Activated CD4-positive, alpha-beta T cell treated with anti-CD3 and anti-CD28 coated beads, Interleukin-2, amount 50 U/mL, for 48 hours (primary cell): ENCODE measurements at regions not wholly inside any gene's neighbourhood (a gene's known extent, or its start where the extent isn't known, plus 50 kb on each side); places are given as distances from the start of the nearest gene placed in this dataset.
"Not testable (repeated sequence)": the region's sequence is repeated elsewhere in the genome, so short reads cannot be mapped to it uniquely, and the experiment has no call there.

Experiments used
- DNase-seq, 2 experiments: peaks; one replicate each; pipeline ENCODE4 v3.0.0-alpha.2; 2020

DNA sequence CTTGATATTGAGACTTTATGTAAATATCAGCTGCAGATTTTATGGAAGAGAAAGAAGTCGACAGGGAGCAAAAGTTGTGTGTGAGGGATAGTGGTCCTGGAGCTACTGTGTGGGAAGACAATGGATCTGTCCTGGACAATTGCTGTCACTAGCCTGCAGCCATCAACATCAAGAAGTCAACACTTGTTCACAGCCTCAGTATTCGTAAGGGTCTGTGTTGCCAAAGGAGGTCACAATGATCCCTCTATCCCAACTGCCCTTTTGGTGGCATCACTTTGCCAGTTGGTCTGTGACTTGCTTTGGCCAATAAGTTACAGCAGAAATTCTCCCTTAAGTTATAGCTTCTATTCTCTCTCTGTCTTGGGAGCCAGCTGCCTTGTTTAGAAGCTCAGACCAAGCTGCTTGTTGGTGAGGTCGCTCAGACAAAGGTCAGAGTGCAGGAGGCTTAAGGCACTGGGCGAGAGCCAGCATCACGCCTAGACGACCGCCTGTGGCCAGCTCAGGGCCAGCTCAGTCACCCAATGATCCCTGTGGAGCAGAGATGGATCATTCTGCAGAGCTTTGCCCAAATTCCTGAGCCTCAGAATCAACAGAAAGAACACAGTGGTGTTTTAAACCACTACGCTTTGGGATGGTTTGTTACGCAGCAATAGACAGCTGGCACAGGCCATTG, 134.9 kb downstream of the RHOU start:
- no peak for DNase-seq

GRCh38 chr1:228871314-228872061, 136.2 kb downstream of the RHOU start:
- no peak for DNase-seq

DNA sequence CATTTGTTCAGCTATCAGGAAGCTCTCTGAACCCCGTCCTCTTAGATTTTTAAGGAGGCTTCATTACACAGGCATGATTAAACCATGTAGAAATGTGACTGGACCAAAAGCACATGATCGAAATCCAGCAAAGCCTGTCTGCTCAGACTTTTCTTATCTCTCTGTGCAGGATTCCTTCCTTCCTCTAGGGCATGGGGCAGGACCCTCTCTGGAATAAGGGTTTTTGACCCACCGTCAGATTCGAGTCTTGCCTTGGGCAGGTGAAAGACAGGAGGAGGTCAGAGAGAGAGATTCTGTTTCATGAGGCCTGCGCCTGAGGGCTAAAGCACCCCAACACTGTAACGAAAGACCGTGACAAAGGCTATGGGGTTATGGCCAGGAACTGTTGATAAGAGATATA, 136.8 kb downstream of the RHOU start:
- no peak for DNase-seq

DNA sequence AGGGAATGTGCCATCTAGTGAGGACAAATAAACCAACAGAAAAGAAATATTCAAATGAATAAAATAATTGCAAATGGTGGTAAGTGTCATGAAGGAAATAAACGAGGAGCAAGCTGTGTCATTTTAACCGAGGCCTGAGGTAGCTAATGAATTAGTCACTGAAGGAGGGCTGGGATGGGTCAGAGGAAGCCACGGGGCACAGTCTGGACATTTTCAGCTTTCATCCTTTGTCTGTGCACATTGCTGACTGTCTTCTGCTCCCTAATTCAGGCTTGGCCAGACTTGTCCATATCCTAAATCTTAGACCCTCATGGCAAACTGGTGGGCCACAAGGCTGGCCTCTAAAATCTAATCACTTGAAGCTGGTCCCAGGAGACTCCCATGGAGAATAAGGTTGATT, 138.4 kb downstream of the RHOU start:
- DNase-seq, result no peak

DNA sequence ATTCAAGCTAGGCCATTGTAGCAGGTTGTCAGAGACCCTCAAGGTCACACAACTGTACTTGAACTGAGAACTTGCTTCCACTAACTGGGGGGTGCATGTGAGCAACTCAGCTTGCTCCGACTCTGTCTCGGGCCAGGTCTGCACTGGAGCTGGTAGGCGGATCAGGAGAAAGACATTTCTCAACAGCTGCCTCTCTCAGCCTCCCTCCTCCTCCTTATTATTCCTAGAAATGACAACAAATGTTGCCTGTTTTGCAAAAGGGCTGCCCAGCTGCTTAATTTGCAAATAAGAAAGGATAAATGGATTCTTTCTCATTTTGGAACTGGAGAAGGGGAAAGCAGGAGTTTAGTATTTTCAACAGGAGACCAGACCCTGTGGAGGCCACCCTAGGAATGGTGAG, 140.5 kb downstream of the RHOU start:
- DNase-seq, result no peak

DNA sequence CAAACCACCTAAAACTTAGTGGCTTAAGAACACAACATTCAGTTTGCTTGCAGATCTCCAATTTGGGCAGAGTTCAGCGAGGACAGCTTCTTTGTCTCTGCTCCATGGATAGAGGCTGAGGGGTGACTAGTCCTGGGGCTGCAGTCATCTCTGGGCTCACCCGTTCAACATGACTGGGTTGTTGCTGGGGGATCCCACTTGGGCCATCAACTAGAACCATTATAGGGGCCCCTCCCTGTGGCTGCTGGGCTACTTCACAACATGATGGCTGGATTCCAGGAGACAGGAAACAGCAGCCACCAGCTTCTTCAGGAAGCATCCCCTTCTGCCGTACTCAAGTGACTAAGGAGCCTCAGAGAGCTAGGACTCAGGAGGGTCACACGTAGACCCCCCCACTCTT, 140.9 kb downstream of the RHOU start:
- no peak for DNase-seq

DNA sequence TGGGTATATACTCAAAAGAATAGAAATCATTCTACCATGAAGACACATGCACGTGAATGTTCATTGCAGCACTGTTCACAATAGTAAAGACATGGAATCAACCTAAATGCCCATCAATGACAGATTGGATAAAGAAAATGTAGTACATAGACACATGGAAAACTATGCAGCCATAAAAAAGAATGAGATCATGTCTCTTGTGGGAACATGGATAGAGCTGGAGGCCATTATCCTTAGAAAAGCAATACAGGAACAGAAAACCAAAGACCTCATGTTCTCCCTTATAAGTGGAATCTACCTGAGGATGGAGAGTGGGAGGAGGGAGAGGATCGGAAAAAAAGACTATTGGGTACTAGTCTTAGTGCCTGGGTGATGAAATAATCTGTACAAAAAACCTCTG, 143.9 kb downstream of the RHOU start:
- DNase-seq, result no peak

DNA sequence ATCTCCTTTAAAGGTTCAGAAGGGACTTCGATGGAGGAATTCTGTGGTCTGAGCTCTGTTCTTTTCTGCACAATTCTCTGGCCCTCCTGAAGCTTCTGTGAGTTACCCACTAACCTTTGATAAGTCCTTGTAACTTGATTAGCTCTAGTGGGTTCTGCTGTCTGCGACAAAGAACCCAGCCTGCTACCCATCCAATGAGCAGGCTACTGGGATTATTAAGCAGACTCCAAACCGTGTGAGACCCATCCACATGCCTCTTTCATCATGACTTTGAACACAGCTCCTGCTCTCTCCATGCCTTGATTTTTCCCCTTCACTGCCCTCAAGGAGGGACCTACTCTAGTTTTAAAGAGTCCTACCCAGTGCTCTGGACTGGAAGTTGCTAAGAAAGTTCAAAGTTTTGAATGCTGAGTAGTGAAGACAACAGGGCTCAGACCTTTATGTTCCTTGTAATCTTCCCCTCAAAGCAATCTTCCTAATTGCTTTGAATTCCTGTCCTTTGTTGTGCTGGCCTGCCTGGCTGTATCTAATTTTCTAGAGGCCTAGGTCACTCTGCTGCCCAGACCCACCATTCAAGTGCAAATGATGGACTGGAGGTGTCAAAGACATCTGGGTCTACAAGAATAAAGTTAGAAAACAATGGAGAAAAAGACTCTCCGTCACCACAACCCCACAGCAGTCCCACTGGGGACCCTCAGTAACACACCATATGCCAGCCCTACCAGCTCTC, 146.9 kb downstream of the RHOU start:
- DNase-seq, result no peak

GRCh38 chr1:228882771-228883450, 147.6 kb downstream of the RHOU start:
- DNase-seq, result no peak

- no peak for DNase-seq
These were observed 148.3 kb downstream of the RHOU start for GRCh38 chr1:228883535-228883934.

DNA sequence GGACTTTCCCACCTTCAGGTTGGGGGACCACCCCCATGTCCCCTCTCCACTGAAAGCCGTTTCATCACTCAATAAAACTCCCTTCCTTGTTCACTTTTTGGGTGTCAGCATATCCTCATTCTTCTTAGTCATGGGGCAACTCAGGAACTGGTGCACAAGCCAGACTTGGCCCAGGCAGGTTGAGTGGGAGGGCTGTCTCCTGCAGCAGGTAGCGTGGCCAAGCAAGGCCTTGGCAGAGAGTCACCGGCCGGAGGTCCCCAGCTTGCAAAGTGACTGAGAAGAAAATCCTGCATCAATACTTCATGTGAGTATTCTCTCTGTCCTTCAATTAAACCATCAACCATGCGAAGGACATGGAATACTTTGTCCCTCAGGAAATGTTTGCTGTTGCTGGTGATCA, 148.9 kb downstream of the RHOU start:
- no peak for DNase-seq

GRCh38 chr1:228884615-228885566, 149.6 kb downstream of the RHOU start:
- DNase-seq, result no peak

GRCh38 chr1:228885845-228886244, 150.6 kb downstream of the RHOU start:
- DNase-seq, result no peak

DNA sequence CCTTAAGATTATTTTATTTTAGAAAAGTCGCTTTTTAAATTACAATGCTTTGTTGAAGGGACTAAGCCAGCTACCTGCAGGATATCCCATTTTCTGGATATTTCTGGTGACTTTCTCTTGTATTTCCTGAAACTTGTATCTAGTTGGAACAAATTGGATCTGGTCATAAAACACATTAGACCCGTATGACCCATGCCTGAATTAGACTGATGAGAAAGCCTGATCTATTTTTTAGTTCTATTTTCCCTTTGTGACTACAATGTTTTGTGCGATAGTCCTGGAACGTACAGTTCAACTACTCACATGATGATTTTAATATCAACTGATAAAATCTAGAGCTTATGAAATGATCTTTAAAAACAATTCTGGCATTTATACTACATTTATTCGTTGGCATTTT, 151.8 kb downstream of the RHOU start:
- no peak for DNase-seq

DNA sequence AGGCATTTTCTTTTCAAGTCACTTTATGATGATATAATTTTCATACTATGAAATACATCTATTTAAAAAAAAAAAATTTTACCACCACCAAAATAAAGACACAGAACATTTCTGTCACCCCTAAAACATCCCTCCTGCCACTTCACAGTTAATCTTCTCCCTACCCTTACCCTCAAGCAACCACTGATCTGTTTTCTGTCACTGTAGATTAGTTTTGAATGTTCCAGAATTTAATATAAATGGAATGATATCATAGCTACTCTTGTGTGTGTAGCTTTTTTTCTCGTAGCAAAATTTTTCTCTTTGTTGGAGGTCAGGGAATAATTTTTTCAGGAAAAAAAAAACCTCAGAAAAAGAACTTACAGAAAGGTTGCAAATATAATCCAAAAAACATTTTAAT, 152.7 kb downstream of the RHOU start:
- DNase-seq, result no peak

GRCh38 chr1:228889289-228889688, 154.0 kb downstream of the RHOU start:
- DNase-seq, result no peak

- no peak for DNase-seq
These were observed 156.2 kb downstream of the RHOU start for GRCh38 chr1:228891272-228892034.

- not testable (repeated sequence) for DNase-seq
These were observed 156.9 kb downstream of the RHOU start for GRCh38 chr1:228892200-228892599.

- DNase-seq, result no peak
These were observed 159.2 kb downstream of the RHOU start for GRCh38 chr1:228894442-228894989.

DNA sequence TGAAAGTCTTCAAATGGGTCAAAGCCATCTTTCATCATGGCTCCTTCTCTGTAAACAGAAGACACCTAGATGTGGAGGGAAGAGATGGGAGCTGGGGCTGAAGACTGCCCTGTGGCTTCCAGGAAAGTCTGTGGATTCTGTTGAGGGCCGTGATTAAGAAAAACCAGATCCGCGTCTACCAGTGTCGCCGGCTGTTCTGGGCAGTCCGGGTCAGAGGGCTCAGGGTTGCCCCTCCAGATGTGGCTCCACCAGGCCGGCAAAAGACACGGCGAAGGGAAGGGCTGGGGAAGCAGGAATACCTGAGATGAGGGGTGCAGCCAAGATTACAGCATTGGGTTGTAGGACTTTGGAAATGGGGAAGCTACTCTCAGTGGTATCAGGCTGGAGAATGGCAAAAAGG, 162.6 kb downstream of the RHOU start:
- DNase-seq, result no peak

GRCh38 chr1:228898582-228898992, 163.3 kb downstream of the RHOU start:
- no peak for DNase-seq
